ENCODE measurements at regions not wholly inside any gene's neighbourhood (a gene's known extent, or its start where the extent isn't known, plus 50 kb on each side); places are given as distances from the start of the nearest gene placed in this dataset.
"Not testable (repeated sequence)": the region's sequence is repeated elsewhere in the genome, so short reads cannot be mapped to it uniquely, and the experiment has no call there.

DNA sequence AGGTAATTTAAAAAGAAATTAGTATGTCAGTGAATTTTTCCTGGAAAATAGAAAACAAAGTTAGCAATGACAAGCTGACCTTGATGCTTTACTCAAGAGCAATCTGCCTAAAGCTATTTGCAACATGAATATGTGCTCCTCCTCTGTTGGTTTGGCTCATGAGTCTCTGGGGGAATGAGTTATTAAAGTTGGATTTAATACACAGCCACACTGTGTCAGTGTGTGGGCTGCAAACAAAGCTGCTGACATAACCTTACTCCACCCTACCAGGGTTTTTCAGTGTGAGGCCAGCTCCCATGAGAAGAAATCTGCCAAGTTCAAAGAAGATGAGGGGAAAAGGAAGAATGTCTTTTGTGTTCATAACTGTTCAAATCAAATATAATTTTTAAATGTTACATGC lies 280.5 kb downstream of the TLL1 start:
- no peak for DNase-seq

DNA sequence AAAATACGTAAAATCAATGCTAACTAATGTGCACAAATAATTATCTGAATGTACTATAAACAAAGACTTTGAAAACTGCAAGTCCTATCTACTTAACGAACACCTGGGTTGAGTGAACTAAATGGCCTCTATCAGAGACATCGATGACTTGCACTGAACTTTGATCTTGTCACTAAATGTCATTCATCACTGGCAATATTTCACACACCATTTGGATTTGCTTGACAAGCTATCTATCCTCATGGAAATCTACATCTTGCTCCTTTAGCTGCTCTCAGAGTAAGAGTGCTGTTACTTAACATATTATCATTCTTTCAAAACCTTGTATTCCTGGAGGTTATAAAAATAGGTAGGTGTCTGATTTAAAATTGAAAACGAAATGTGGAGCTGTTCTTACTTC lies 289.3 kb downstream of the TLL1 start:
- no peak for DNase-seq

DNA sequence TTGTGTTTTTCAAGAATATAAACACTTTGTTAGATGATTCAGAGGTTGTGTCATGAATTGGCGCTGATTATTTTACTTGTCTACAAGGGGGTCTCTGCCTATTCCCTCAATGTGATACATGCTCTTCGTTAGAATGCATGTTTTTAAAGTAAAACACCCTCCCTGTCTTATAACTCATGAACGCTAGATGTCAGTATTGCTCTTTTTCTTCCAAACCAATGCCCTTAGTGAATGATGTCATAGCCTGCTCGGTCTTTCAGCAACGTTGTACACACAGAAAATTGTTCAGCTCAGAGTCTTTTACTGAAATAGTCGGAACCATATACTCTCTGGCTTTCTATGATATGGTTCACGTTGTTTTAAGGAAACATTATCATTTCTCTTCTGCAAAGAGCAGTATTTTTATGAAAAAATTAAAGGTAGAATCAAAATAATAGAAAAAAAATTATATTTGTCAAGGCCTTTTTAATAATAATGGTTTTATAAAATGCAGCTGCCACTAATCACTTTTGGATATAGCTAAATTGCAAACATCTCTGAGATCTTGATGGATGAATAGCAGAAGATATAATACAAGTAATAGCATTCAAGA lies 292.9 kb downstream of the TLL1 start:
- peak; percentile 12 for DNase-seq

DNA sequence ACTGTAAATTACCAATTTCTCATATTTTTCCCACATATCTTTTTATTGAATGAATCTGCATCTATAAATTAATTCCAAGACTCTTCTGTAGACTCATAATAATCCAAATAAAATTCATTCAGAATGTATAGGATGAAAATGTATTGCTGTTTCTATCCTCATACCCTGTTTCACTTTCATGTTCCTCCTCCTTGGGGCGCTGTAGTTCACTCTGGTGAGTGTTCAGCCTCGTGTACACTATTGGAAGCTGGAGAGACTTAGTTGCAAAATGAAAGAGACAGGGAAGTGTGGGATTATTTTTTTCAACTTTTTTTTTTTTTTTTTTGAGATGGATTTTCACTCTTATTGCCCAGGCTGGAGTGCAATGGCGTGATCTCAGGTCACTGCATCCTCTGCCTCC lies 296.1 kb downstream of the TLL1 start:
- no peak for DNase-seq

DNA sequence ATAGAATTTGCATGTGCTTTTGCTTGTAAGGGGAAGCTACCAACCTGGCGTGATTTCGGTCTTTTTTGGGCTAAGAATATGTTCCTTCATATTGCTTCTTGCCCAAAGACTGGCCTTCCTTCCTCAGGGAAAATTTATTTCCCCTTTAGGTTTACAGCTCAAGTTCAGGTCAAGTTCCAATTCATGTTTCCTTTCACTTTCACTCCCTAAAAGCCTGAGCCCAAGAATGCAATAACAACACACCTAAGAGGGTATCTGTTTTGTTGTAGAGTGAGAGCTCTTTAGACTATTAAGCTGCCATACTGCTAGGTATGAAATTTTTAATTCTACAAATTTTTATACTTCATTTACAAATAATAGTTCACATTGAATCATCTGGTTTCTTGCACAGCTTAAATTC lies 299.6 kb downstream of the TLL1 start:
- no peak for DNase-seq

DNA sequence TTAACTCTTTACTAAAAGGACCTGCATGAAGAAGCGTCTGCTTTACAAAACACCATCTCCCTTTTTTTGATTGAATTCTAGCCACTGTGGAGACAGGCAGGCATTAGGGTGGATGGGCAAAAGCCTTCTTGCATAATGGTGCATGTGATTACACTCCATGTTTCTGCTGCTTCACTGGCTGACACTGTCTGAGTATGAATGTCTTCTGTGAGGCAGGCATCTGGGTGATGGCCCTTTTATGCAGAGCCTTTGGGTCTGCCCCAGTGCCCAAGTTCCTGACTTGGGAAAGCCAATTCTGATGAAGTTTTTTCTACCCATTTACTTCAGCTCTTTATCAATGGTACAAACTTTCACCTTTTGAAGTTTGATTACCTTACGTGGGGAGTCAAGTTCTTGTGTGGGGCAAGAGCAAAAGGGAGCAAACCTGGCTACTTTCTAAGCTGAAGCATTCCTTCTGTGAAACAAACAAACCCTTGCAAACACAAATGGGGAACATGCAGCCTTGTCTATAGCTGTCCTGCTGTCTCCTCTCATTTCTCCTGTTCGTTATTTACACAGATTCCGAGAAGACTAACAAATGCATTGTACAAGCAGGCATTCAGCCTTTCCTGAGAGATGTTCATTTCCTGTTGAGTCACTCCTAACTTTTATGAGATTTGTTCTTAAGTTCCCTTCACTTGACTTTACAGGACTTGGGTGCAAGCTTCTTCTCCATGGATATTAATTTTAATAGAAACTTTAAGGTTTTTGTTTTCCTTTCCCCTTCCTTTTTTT lies 301.9 kb downstream of the TLL1 start:
- no peak for DNase-seq

DNA sequence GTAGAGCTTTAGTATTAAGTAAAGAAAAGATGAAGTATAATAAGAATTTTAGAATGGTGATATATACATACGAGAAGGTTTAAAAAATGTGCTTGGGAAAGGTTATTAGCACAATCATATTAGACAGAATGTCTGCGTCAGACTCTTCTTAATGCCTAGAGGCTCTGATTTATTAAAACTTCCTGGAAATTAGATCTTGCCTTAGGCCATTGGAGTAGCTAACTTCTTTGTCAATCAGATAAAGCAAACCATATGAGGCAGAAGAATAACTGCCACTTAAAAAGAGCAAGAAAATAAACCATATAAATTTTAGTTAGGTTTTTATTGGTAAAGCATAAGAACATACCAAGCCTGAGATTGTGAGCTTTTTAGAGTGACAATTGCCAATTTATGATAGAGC lies 309.1 kb downstream of the TLL1 start:
- DNase-seq, result no peak

DNA sequence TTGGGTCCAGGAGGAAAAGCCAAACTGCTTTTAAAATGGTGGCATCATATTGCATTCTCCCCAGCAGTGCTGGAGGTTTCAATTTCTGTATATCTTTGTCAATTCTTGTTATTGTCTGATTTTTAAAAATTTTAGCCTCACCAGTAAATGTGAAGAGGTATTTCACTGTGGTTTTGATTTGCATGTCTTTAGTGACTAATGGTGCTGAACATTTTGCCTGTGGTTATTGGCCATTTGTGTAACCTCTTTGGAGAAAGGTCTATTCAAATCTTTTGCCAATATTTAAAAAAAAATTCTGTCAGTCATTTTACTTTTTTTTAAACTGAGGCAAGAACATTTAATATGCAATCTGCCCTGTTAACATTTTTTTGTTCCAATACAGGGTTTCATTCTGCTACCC lies 322.1 kb downstream of the TLL1 start:
- no peak for DNase-seq

DNA sequence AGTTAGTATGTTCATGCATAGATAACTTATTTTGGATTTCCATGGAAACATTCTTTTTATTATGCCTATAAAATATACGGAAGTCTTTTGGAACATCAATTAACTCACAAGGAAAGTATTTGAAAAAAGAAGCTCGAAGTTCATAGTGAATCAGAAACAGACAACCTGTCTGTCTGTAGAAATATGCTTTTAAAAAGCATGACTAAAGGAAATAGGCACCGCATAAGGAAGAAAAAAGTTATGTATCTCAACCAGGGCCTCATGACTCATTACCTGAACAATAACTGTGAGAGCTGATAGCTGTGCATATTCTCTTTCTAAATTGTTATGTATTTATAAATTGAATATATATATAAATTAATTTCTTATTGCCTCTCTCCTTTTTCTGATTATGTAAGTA lies 324.1 kb downstream of the TLL1 start:
- DNase-seq, result no peak

DNA sequence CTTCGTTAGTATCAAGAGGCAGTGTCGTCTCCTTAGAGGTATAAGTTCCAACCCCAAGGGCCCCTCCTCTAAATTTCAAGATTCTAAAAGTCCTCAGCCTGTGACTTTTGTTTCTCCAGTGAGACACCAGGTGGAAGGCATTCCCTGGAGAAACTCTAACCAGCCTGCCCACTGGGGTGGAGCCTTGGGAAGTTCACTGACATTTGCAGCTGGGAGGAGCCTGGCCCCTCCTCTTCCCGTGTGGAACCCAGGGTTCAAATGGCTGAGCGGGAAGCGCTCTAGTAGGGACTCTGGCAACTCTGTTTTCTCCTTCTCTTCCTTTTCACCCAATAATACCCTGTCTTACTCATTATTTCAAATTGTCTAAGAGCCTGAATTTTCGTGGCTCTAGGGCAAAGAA lies 325.0 kb downstream of the TLL1 start:
- no peak for DNase-seq

DNA sequence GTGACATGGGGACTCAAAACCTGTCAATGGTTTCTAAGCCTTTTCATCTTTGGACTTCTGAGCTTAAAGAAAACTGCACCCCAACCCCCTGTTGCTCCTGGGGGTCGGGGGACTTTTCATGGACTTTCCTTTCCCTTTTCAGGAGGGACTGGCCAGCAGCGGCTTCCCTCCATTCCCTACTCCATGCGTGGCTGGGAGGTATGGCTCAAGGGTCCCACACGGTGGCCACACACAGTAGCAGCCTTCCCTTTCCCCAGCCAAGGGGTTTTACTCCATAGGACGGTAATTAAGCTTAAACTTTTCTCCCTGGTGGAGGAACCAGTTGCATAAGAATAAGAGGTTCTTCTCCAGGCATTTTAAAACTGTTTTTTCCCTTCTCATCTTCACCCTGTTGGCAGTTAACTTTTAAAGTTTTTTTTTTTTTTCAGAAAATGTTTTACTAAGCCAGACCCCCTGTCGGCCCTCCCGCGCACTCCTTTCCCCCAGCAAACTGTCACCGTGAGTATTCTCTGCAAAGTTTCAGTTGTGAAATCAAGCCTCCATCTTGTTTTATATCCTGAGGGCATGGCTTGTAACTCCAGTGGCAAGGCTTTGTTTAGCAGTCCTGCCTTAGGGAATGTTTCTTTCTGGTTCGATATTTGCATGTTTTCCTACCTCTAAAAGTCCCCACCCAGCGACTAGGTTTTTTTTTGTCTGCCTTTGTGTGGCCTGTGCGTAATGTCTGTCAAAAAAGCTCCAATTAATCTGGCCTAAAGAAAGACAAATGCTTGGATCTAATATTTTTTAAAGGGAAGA lies 325.7 kb downstream of the TLL1 start:
- DNase-seq, result no peak

DNA sequence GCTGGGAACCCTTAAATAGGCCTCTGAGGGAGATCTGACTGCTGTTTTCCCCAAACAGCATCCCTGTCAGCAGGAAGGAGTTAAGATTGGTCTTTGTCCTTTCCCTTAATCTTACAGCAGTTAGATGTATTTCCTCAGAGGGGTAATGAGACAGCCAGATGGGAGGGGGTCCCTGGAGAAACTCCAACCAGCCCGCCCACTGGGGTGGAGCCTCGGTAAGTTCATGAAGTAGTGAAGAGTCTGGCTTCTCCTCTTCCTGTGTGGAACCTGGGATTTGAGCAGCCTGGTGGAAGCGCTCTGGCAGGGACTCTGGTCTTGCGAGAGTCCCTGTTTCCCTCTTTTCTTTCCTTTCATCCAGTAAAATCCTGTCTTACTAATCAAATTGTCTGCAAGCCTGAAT lies 330.0 kb downstream of the TLL1 start:
- no peak for DNase-seq

DNA sequence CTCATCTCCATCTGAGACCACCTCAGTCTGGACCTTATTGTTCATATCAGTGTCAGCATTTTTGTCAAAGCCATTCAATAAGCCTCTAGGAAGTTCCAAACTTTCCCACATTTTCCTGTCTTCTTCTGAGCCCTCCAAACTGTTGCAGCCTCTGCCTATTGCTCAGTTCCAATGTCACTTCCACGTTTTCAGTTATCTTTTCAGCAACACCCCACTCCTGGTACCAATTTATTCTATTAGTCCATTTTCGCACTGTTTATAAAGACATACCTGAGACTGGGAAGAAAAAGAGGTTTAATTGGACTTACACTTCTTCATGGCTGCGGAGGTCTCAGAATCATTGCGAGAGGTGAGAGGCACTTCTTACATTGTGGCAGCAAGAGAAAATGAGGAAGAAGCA lies 339.3 kb downstream of the TLL1 start:
- not testable (repeated sequence) for DNase-seq

DNA sequence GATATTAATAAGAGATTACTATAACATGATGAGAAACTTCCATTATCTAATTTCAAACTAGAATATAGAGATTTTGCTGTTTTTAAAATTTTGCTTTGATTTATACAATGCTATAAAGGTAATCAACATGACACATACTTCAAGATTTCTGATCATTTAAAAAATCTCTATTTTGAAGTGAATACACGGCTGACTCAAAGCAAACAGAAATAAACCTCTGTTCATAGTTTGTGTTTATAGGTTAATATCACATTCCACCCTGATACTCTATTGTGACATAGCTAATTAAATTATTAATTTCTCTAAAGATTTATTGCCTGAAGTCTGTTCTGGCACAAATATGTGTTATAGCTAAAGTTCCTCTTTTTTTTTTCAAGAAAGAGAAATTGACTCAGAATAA lies 349.2 kb downstream of the TLL1 start:
- no peak for DNase-seq

DNA sequence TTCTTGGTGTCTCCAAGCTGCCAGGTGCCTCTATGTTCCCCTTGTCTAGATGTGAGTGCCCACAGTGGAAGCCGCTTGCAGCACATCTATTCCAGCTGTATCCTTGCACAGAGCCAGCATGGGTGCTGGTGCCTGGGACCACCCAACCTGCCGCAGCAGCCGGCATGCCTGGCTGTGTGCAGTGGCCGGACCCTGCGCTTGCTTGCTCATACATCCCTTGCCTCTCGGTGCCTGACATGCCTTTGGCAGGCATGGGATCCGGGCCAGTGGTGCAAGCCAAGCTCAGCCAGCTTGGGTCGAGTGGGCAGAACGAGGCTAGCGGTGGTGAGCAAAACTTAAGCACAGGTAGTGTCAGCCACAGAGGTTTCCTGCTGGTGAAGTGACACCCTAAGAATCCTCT lies 355.1 kb downstream of the TLL1 start:
- no peak for DNase-seq

DNA sequence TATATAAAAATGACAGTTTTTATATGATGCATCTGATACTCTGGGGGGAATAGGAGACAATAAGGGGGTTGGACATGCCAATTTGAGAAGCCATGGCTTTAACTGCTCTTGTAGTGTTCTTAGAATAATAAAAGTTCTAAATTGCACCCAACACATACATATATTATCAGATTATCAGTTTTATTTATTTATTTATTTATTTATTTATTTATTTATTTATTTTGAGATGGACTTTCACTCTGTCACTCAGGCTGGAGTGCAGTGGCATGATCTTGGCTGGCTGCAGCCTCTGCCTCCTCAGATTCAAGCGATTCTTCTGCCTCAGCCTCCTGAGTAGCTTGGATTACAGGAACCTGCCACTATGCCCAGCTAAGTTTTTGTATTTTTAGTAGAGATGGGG lies 356.8 kb downstream of the TLL1 start:
- DNase-seq, result no peak

DNA sequence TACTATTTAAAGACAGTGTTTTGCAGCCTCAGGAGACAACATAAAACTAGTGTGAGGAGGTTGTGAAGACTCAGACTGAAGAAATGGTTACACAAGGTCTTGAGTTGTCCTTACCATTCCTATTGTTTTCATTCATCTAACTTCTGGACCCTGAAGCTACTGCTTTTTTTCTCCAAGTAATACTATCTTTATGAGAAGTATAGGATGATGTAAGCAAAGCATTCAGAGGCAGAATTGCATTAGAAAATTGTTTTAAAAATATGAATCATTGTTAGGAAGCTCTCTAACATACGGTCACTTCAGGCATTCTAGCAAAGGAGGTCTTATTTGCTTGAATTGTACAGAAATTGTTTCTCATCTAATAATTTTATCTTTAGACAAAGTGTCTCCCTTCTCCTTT lies 357.8 kb downstream of the TLL1 start:
- no peak for DNase-seq

DNA sequence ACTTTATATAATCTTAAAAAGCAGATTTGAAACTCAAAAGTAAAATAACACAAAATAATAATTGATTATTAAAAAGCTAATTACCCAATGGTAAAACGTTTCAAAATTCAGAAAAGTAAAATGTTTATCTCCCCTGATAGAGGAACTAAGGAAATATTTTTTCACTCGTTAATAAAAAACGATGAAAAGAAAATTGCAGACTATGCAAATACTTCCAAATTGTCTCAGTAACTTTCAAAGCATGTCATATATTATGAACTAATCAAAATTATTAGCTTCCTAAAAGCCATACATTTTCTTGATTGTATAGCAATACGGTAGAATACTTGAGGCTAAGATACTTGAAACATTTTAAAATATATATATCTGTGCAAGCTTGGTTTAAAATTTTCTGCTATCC lies 366.3 kb downstream of the TLL1 start:
- DNase-seq, result no peak

DNA sequence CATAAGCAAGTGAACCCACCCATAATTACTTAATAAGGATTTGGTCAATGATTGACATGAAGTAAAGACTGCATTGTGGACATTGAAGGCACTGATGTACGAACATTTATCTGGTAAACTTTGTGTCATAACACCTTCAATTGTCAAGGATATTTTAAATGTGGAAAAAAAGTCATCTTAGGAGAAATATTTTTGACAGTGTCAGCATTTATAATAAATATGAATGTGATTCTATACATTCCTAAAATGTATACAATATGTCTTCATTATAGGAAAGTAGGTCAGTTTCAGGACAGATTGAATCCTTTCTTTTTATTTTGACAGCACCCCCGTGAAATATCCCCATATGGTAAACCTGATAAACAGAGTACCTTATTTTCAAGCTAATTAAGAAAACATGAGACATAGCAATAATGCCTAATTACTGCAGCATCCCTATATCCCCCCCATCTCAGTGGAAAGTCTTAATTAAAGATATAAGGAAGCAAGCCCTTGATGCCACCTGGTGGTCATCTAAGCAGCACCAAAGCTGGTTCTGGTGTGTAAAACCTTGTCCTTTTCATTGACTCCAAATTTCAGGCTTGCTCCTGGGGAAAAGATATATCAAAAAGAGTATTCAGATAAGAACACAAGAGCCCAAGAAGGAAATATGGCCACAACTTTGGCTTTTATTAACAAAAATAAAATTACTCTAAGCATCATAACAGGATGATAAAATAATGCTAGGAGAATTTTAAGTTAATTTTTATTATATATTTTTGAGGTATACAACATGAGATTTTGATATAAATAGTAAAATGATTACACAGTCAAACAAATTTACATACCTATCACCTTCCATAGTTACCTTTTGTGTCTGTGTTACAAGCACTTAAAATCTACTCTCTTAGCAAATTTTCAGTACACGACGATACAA lies 379.7 kb downstream of the TLL1 start:
- DNase-seq, result no peak

DNA sequence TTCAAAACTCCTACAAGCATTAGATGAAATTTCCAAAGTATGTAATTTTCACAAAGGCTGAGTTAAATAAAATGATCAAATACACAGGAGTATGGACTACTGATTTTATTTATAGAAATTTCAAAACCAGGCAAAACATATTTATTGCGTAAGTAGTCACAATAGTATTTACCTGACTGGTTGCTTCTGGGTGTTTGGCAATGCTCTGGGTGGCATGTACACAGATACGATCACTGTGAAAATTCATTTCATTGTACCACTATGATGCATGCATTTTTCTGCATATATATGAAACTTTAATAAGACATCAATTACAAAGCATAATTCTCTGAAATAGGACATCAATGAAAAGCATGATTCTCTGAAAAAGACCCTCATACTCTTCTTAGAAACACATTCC lies 384.2 kb downstream of the TLL1 start:
- DNase-seq, result no peak

DNA sequence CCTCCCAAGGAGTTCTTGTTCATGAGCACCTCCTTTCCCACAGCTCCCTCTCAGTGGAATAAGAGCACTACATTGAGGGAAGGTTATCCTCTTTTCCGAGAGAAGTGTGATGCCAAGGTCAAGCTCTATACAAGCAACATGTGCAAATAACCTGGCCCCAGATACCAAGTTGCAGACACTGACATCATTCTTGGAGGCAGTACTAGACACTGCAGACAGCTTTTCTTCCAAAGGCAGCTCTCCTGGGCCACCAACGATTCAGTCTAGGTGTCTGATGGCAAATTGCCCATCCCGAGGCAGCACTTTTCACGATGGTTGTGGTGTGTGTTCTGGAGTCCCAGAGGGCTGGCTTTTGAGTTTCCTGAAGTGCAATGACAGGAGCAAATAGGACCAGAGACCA lies 384.9 kb downstream of the TLL1 start:
- no peak for DNase-seq

DNA sequence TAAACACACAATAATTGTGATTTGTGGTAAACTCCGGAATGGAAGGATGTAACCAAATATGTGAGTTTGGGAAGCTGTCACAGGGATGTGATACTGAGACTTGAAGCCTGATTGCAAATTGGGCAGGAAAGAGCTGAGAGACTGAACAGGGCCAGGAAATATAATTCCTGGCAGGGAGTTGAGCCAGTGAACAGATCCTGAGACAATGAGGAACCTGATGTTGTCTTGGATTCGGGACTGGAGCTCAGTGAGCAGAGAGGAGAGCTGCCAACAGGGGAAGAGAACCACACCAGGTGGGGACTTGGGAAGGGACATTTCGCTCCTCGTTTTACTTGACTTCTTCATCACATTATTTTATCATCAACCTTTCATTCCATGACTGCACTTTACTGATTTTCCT lies 386.0 kb downstream of the TLL1 start:
- no peak for DNase-seq

DNA sequence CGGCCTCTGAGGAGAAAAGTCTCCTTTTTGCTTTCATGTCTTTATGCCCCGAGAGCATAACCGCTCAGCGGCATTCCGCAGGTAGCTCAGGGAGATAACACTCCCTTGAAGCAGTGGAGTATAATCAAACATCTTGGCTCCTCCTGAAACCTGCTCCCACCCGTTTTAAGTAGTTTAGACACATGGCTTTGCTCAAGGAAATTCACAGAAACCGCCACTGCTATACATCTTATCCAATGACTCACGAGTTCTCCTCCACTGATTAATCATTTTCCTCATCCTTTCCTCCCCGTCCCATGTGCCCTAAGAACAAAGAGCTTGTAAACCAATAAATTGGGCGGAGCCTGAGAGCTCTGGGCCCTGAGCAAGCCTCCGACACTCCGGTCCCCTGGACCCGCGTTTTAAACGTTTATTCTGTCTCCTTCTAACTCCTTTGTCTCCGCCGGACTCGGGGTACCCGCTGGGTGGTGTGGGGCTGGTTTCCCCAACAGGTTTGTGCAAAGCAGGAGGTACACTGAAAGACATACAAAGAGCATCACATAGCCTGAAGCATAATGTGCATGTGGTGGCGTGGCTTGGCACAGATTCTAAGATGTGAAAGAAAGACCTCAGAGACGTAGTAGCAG lies 401.2 kb downstream of the TLL1 start:
- no peak for DNase-seq

Data from central memory CD4-positive, alpha-beta T cell (primary cell).